Caco-2 (cell line): ENCODE measurements at regions not wholly inside any gene's neighbourhood (a gene's known extent, or its start where the extent isn't known, plus 50 kb on each side); places are given as distances from the start of the nearest gene placed in this dataset.

ENCODE experiments used
- BruUV-seq: library from RNA; stranded (reverse); fragments of 400-500 nt; replicated peaks from 2 replicates; lab custom pipeline; 2021; lab: Mats Ljungman, UMichigan
- CTCF ChIA-PET: fragments of 300-600 bp; sonication (Branson Sonifier 250); formaldehyde crosslinking; loops from one replicate; lab custom pipeline; 2022; ENCODE audit warnings: antibody characterized with exemption; lab: Charles Lee
- POLR2A ChIA-PET: fragments of 300-600 bp; sonication (Branson Sonifier 250); formaldehyde crosslinking; loops from one replicate; lab custom pipeline; 2022; ENCODE audit warnings: antibody characterized with exemption; lab: Charles Lee
- DNase-seq, 2 experiments: peaks; one replicate each; pipeline versions ENCODE4 v3.0.0 to v3.0.0-alpha.2; 2020 to 2022
- H3K27me3 ChIP-seq: replicated peaks from 2 replicates; pipeline ENCODE4 v1.6.0; 2011; ENCODE audit warnings: low read length; ENCODE audit not compliant: control insufficient read depth, insufficient read depth
- H3K36me3 ChIP-seq: 2 replicates; pipeline ENCODE4 v1.5.1; 2011; ENCODE audit warnings: low read length; ENCODE audit not compliant: control insufficient read depth, insufficient read depth
- H3K4me1 ChIP-seq: fragments of 250-450 bp; sonication (Bioruptor Pico); 2 replicates; pipeline ENCODE4 v1.5.1; 2020; ENCODE audit warnings: mild to moderate bottlenecking
- H3K4me3 ChIP-seq: 2 replicates; pipeline ENCODE4 v1.5.1; 2011; ENCODE audit warnings: low read depth, mild to moderate bottlenecking, control low read depth, low read length
- H3K9me3 ChIP-seq: fragments of 250-450 bp; sonication (Bioruptor Pico); 2 replicates; pipeline ENCODE4 v1.5.1; 2020; ENCODE audit warnings: mild to moderate bottlenecking, moderate library complexity
- H3K27ac Mint-ChIP-seq: one replicate; pipeline ENCODE4 v1.8.0; 2022; ENCODE audit warnings: mixed read lengths; ENCODE audit not compliant: unreplicated experiment
- H3K27me3 Mint-ChIP-seq: one replicate; pipeline ENCODE4 v1.8.0; 2022; ENCODE audit warnings: mixed read lengths; ENCODE audit not compliant: insufficient read depth, unreplicated experiment
- H3K36me3 Mint-ChIP-seq: one replicate; pipeline ENCODE4 v1.8.0; 2022; ENCODE audit warnings: mild to moderate bottlenecking, mixed read lengths; ENCODE audit not compliant: insufficient read depth, unreplicated experiment
- H3K4me1 Mint-ChIP-seq: one replicate; pipeline ENCODE4 v1.8.0; 2022; ENCODE audit warnings: low read depth, mixed read lengths; ENCODE audit not compliant: unreplicated experiment
- H3K4me3 Mint-ChIP-seq: one replicate; pipeline ENCODE4 v1.8.0; 2022; ENCODE audit warnings: mild to moderate bottlenecking, moderate library complexity, mixed read lengths; ENCODE audit not compliant: unreplicated experiment
- H3K9me3 Mint-ChIP-seq: one replicate; pipeline ENCODE4 v1.8.0; 2022; ENCODE audit warnings: mixed read lengths; ENCODE audit not compliant: unreplicated experiment
- CTCF ChIP-seq, 2 experiments: fragments of 200-600 bp in 1 of 2; IDR thresholded peaks; 1 replicate in 1 of 2; 2 replicates in 1 of 2; pipeline versions ENCODE4 v1.5.1 to v1.8.0; 2011 to 2022; ENCODE audit warnings: antibody characterized with exemption in 1 of 2, control low read depth in 1 of 2, inconsistent platforms in 1 of 2, low read depth in 1 of 2, low read length in 1 of 2, mild to moderate bottlenecking in 1 of 2, moderate library complexity in 1 of 2; ENCODE audit not compliant: insufficient read depth in 1 of 2, severe bottlenecking in 1 of 2, unreplicated experiment in 1 of 2
- intact Hi-C: fragments of 100-400 bp; cut with micrococcal nuclease; formaldehyde crosslinking; loops from one replicate; pipeline ENCODE4 v1.10.0; 2022; ENCODE audit not compliant: unreplicated experiment

GRCh38 chrX:49773993-49774392 lies 55.1 kb upstream of the PAGE4 start:
- no peak for DNase-seq
- BruUV-seq = no TSS peak
- no peak overlapping the region for H3K4me3 Mint-ChIP-seq
- ChIA-PET CTCF (no interaction called here), POLR2A (no interaction called here)
- no peak for TF ChIP-seq CTCF (IDR thresholded peaks at IDR 0.05; ENCODE audit: insufficient read depth in 1 of 2, low read depth in 1 of 2, low read length in 1 of 2, severe bottlenecking in 1 of 2, unreplicated experiment in 1 of 2)
- no peaks in the 10 kb centered on the region for H3K27me3 Mint-ChIP-seq
- H3K9me3 Mint-ChIP-seq = peaks cover 22% of the 10 kb centered on the region
- no peaks in the 10 kb centered on the region for H3K36me3 Mint-ChIP-seq
- H3K27ac Mint-ChIP-seq = no peak overlapping the region
- H3K4me1 Mint-ChIP-seq = peaks cover 7% of the 10 kb centered on the region
- Histone ChIP-seq H3K36me3 (no peaks in the 10 kb centered on the region), H3K4me1 (0 out of 2 replicates have a peak, but pooled peaks cover 4% of the 10 kb centered on the region), H3K9me3 (no peaks in the 10 kb centered on the region), H3K27me3 (no peaks in the 10 kb centered on the region), H3K4me3 (no peak overlapping the region)
- intact Hi-C loops = no loop called here

GRCh38 chrX:49767236-49767635 lies 61.9 kb upstream of the PAGE4 start:
- H3K4me3 ChIP-seq = no peak overlapping the region
- no peaks in the 10 kb centered on the region for H3K36me3 ChIP-seq
- intact Hi-C loops = no loop called here
- ChIA-PET CTCF (no interaction called here), POLR2A (no interaction called here)
- H3K36me3 Mint-ChIP-seq = no peaks in the 10 kb centered on the region
- no peak for DNase-seq
- no peak overlapping the region for H3K27ac Mint-ChIP-seq
- H3K27me3 Mint-ChIP-seq = no peaks in the 10 kb centered on the region
- H3K9me3 ChIP-seq = no peaks in the 10 kb centered on the region
- peaks cover 3% of the 10 kb centered on the region for H3K4me1 Mint-ChIP-seq
- TF ChIP-seq CTCF (IDR thresholded peaks at IDR 0.05; ENCODE audit: insufficient read depth in 1 of 2, low read depth in 1 of 2, low read length in 1 of 2, severe bottlenecking in 1 of 2, unreplicated experiment in 1 of 2) = no peak
- peaks cover 13% of the 10 kb centered on the region for H3K9me3 Mint-ChIP-seq
- H3K4me1 ChIP-seq = no peaks in the 10 kb centered on the region
- no peak overlapping the region for H3K4me3 Mint-ChIP-seq
- H3K27me3 ChIP-seq = no peaks in the 10 kb centered on the region
- no TSS peak for BruUV-seq

GRCh38 chrX:49762175-49762720 lies 66.5 kb upstream of the PAGE1 start:
- Histone ChIP-seq H3K9me3 (no peaks in the 10 kb centered on the region), H3K36me3 (no peaks in the 10 kb centered on the region), H3K27me3 (no peaks in the 10 kb centered on the region), H3K4me3 (no peak overlapping the region), H3K4me1 (no peaks in the 10 kb centered on the region)
- H3K27me3 Mint-ChIP-seq = no peaks in the 10 kb centered on the region
- H3K9me3 Mint-ChIP-seq = peaks cover 16% of the 10 kb centered on the region
- no TSS peak for BruUV-seq
- no peak for DNase-seq
- H3K4me3 Mint-ChIP-seq = no peak overlapping the region
- no peak for TF ChIP-seq CTCF (IDR thresholded peaks at IDR 0.05; ENCODE audit: insufficient read depth in 1 of 2, low read depth in 1 of 2, low read length in 1 of 2, severe bottlenecking in 1 of 2, unreplicated experiment in 1 of 2)
- ChIA-PET CTCF (interaction anchor here (0.8 to 1.7 kb wide), 4 partner anchors 76 to 157 kb away, joined by 3 to 12 read pairs (median 4); no protein-coding TSS in a partner anchor), POLR2A (no interaction called here)
- no peaks in the 10 kb centered on the region for H3K36me3 Mint-ChIP-seq
- intact Hi-C loops = loop anchor here (1.0 kb wide), 1 partner anchor 50 kb away; no protein-coding TSS in a partner anchor
- H3K4me1 Mint-ChIP-seq = peaks cover 7% of the 10 kb centered on the region
- peak overlapping the region; percentile 30 for H3K27ac Mint-ChIP-seq
